Activated CD8-positive, alpha-beta T cell treated with anti-CD3 and anti-CD28 coated beads for 36 hours (primary cell): ENCODE measurements at regions not wholly inside any gene's neighbourhood (a gene's known extent, or its start where the extent isn't known, plus 50 kb on each side); places are given as distances from the start of the nearest gene placed in this dataset.

Experiments used
- ATAC-seq: fragments of 200-7000 bp; cut with Tn5 transposase; one replicate; pipeline ENCODE4 v1.10.0; 2021; ENCODE audit warnings: mild to moderate bottlenecking, moderate library complexity
- CTCF ChIA-PET: fragments of 350-600 bp; sonication (Branson Sonifier 250); formaldehyde crosslinking; loops from one replicate; lab custom pipeline; 2021; ENCODE audit warnings: antibody characterized with exemption; lab: Charles Lee
- POLR2A ChIA-PET: fragments of 350-600 bp; sonication (Branson Sonifier 250); formaldehyde crosslinking; loops from one replicate; lab custom pipeline; 2021; ENCODE audit warnings: antibody characterized with exemption; lab: Charles Lee
- DNase-seq: peaks from one replicate; pipeline ENCODE4 v3.0.0-alpha.2; 2020
- H3K27ac Mint-ChIP-seq: one replicate; pipeline ENCODE4 v1.8.0; 2021; ENCODE audit warnings: mild to moderate bottlenecking, mixed read lengths
- H3K27me3 Mint-ChIP-seq: one replicate; pipeline ENCODE4 v1.8.0; 2021; ENCODE audit warnings: mixed read lengths
- H3K36me3 Mint-ChIP-seq: one replicate; pipeline ENCODE4 v1.8.0; 2021; ENCODE audit warnings: low read depth, mixed read lengths
- H3K4me1 Mint-ChIP-seq: one replicate; pipeline ENCODE4 v1.8.0; 2021; ENCODE audit warnings: low read depth, mixed read lengths
- H3K4me3 Mint-ChIP-seq: one replicate; pipeline ENCODE4 v1.8.0; 2021; ENCODE audit warnings: mild to moderate bottlenecking, moderate library complexity, mixed read lengths
- H3K9me3 Mint-ChIP-seq: one replicate; pipeline ENCODE4 v1.8.0; 2021; ENCODE audit warnings: mixed read lengths
- CTCF ChIP-seq: fragments of 200-600 bp; IDR thresholded peaks from one replicate; pipeline ENCODE4 v1.8.0; 2022; ENCODE audit warnings: antibody characterized with exemption, mild to moderate bottlenecking
- intact Hi-C: fragments of 100-400 bp; cut with micrococcal nuclease; formaldehyde crosslinking; loops from one replicate; pipeline ENCODE4 v1.10.0; 2022

GRCh38 chr7:69448071-69448470, 150.2 kb upstream of the AUTS2 start:
- no peaks in the 10 kb centered on the region for H3K4me1 Mint-ChIP-seq
- CTCF ChIA-PET = no interaction called here
- TF ChIP-seq CTCF = no peak
- no peaks in the 10 kb centered on the region for H3K9me3 Mint-ChIP-seq
- no peaks in the 10 kb centered on the region for H3K36me3 Mint-ChIP-seq
- intact Hi-C loops = no loop called here
- H3K27ac Mint-ChIP-seq = no peak overlapping the region
- no peak overlapping the region for H3K4me3 Mint-ChIP-seq
- DNase-seq (no peak), ATAC-seq (no peak)
- POLR2A ChIA-PET = no interaction called here
- H3K27me3 Mint-ChIP-seq = no peaks in the 10 kb centered on the region

GRCh38 chr7:69450456-69450855, 147.8 kb upstream of the AUTS2 start:
- H3K36me3 Mint-ChIP-seq = no peaks in the 10 kb centered on the region
- no peaks in the 10 kb centered on the region for H3K4me1 Mint-ChIP-seq
- DNase-seq (no peak), ATAC-seq (no peak)
- H3K4me3 Mint-ChIP-seq = no peak overlapping the region
- no peaks in the 10 kb centered on the region for H3K9me3 Mint-ChIP-seq
- H3K27ac Mint-ChIP-seq = no peak overlapping the region
- intact Hi-C loops = no loop called here
- no peak for TF ChIP-seq CTCF
- H3K27me3 Mint-ChIP-seq = no peaks in the 10 kb centered on the region
- ChIA-PET POLR2A (no interaction called here), CTCF (no interaction called here)

- no peak overlapping the region for H3K4me3 Mint-ChIP-seq
- ATAC-seq = no peak
Observed at GRCh38 chr7:69451715-69452114, 146.6 kb upstream of the AUTS2 start.

GRCh38 chr7:69452797-69453196, 145.5 kb upstream of the AUTS2 start:
- intact Hi-C loops = no loop called here
- no peak overlapping the region for H3K4me3 Mint-ChIP-seq
- no peaks in the 10 kb centered on the region for H3K4me1 Mint-ChIP-seq

More at GRCh38 chr7:69451715-69452114, 146.6 kb upstream of the AUTS2 start:
- Mint-ChIP-seq H3K36me3 (no peaks in the 10 kb centered on the region), H3K27me3 (no peaks in the 10 kb centered on the region), H3K4me1 (no peaks in the 10 kb centered on the region), H3K27ac (no peak overlapping the region), H3K9me3 (no peaks in the 10 kb centered on the region)
- DNase-seq = no peak
- POLR2A ChIA-PET = no interaction called here
- CTCF ChIA-PET = no interaction called here
- TF ChIP-seq CTCF = no peak
- intact Hi-C loops = no loop called here

More at GRCh38 chr7:69452797-69453196, 145.5 kb upstream of the AUTS2 start:
- H3K27me3 Mint-ChIP-seq = no peaks in the 10 kb centered on the region
- DNase-seq (no peak), ATAC-seq (no peak)
- no peak overlapping the region for H3K27ac Mint-ChIP-seq
- POLR2A ChIA-PET = no interaction called here
- CTCF ChIA-PET = no interaction called here
- H3K9me3 Mint-ChIP-seq = no peaks in the 10 kb centered on the region
- no peak for TF ChIP-seq CTCF
- H3K36me3 Mint-ChIP-seq = no peaks in the 10 kb centered on the region
